ENCODE measurements at regions not wholly inside any gene's neighbourhood (a gene's known extent, or its start where the extent isn't known, plus 50 kb on each side); places are given as distances from the start of the nearest gene placed in this dataset.

DNA sequence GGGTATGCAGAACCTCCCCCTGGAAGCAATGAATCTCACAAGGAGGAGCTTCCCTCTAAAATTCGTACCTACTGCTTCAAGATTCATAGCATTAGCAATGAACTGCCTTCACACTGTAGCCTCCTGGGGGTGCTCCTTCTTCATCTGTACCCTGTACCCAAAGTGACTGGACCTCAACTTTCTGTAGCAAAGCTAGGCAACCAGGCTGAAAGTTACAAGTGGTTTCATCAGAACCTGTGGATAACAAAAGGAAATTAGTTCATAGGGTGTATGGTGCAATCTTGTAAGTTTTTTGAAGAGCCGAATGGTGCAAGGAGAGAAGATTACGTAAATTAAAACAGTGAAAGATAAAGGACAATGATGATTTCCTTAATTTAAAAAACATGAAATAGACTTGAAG, 1541.7 kb upstream of the FLRT2 start:
- TF ChIP-seq, protein P1, sequence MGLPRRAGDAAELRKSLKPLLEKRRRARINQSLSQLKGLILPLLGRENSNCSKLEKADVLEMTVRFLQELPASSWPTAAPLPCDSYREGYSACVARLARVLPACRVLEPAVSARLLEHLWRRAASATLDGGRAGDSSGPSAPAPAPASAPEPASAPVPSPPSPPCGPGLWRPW (IDR thresholded peaks at IDR 0.05) = no peak
- TF ChIP-seq GATA3 (IDR thresholded peaks at IDR 0.05; ENCODE audit: borderline replicate concordance) = no peak
- TF ChIP-seq, protein P2, sequence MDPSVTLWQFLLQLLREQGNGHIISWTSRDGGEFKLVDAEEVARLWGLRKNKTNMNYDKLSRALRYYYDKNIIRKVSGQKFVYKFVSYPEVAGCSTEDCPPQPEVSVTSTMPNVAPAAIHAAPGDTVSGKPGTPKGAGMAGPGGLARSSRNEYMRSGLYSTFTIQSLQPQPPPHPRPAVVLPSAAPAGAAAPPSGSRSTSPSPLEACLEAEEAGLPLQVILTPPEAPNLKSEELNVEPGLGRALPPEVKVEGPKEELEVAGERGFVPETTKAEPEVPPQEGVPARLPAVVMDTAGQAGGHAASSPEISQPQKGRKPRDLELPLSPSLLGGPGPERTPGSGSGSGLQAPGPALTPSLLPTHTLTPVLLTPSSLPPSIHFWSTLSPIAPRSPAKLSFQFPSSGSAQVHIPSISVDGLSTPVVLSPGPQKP (IDR thresholded peaks at IDR 0.05; ENCODE audit: low read depth, low read length) = no peak
- TF ChIP-seq TFCP2L1 (CRISPR knock-in tag; IDR thresholded peaks at IDR 0.05) = no peak
- TF ChIP-seq, protein P3, sequence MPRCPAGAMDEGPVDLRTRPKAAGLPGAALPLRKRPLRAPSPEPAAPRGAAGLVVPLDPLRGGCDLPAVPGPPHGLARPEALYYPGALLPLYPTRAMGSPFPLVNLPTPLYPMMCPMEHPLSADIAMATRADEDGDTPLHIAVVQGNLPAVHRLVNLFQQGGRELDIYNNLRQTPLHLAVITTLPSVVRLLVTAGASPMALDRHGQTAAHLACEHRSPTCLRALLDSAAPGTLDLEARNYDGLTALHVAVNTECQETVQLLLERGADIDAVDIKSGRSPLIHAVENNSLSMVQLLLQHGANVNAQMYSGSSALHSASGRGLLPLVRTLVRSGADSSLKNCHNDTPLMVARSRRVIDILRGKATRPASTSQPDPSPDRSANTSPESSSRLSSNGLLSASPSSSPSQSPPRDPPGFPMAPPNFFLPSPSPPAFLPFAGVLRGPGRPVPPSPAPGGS (IDR thresholded peaks at IDR 0.05) = no peak
- no peak for TF ChIP-seq ZSCAN20 (CRISPR knock-in tag; IDR thresholded peaks at IDR 0.05)
- no peak for TF ChIP-seq NFE2L2 (conservative IDR thresholded peaks at IDR 0.05; ENCODE audit: low read length)
- Histone ChIP-seq H3K27ac (no peak overlapping the region), H3K4me3 (no peak overlapping the region), H3K4me1 (no peaks in the 10 kb centered on the region), H3K4me2 (no peak overlapping the region), H3K9me3 (no peaks in the 10 kb centered on the region; the same call in 2 of the 3 replicates)
- ATAC-seq (no peak), DNase-seq (ENCODE audit: low read depth in 1 of 2, low spot score in 1 of 2) (no peak), FAIRE-seq (no peak)
- ChIA-PET POLR2A (no interaction called here), CTCF (no interaction called here)
- WGBS (ENCODE audit: missing lambda C conversion rate) = 28% methylated on average over 3 of the region's 3 CpGs

DNA sequence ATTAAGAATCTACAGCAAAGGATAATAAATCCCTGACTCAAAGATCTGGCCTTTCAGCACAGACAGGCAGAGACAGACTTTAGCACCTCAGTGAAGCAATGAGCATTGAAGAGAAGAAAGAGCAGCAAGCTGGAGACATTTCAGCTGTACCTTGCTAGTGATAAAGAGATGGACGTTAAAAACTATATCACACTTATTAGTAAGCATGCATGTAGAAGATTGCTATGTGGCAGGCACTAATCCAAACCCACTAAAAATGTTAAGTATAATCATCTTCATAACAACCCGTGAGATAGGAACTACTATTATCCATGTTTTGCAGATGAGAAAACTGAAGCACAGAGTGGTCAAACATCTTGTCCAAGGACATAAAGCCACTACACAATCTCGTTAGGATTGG, 1538.3 kb upstream of the FLRT2 start:
- DNase-seq (ENCODE audit: low read depth in 1 of 2, low spot score in 1 of 2) (no peak), FAIRE-seq (no peak), ATAC-seq (no peak)
- H3K9me3 ChIP-seq = no peaks in the 10 kb centered on the region; the same call in 2 of the 3 replicates
- H3K4me2 ChIP-seq = no peak overlapping the region
- H3K4me3 ChIP-seq = no peak overlapping the region
- H3K4me1 ChIP-seq = no peaks in the 10 kb centered on the region
- ChIA-PET CTCF (no interaction called here), POLR2A (no interaction called here)
- TF ChIP-seq PHF8 (IDR thresholded peaks at IDR 0.05; ENCODE audit: borderline replicate concordance, low read depth) = no peak
- TF ChIP-seq POLR2A (IDR thresholded peaks at IDR 0.05; ENCODE audit: low read length) = no peak
- no peak for TF ChIP-seq RARB (CRISPR knock-in tag; IDR thresholded peaks at IDR 0.05)
- WGBS (ENCODE audit: missing lambda C conversion rate) = 2% methylated on average over 3 of the region's 3 CpGs
- H3K27ac ChIP-seq = no peak overlapping the region

DNA sequence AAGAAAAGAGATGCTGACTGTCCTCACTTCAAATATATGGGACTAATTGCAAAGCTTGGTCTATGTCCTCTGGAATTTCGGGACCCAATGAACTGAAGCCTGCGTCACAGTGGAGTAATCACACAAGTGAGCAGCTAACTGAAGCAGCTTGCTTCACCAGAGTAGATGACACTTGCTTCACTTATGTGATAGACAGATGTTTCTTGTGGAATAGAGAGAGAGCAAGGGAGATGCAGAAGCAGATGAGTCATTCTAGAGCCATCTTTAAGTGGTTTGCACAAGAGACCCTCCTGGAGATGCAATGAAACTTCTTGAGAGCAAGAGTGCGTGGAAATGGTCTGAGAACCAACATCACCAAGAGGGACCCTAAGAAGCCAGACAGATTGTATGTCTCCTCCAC, 1537.1 kb upstream of the FLRT2 start:
- ChIA-PET CTCF (no interaction called here), POLR2A (no interaction called here)
- Histone ChIP-seq H3K4me3 (no peak overlapping the region), H3K4me2 (no peak overlapping the region), H3K27ac (no peak overlapping the region), H3K4me1 (no peaks in the 10 kb centered on the region), H3K9me3 (no peaks in the 10 kb centered on the region; the same call in 2 of the 3 replicates)
- DNase-seq (ENCODE audit: low read depth in 1 of 2, low spot score in 1 of 2) (no peak), ATAC-seq (no peak), FAIRE-seq (no peak)
- WGBS (ENCODE audit: missing lambda C conversion rate) = 2% methylated on average over 3 of the region's 3 CpGs
- TF ChIP-seq GATA3 (IDR thresholded peaks at IDR 0.05; ENCODE audit: borderline replicate concordance) = no peak
- TF ChIP-seq, protein P4, sequence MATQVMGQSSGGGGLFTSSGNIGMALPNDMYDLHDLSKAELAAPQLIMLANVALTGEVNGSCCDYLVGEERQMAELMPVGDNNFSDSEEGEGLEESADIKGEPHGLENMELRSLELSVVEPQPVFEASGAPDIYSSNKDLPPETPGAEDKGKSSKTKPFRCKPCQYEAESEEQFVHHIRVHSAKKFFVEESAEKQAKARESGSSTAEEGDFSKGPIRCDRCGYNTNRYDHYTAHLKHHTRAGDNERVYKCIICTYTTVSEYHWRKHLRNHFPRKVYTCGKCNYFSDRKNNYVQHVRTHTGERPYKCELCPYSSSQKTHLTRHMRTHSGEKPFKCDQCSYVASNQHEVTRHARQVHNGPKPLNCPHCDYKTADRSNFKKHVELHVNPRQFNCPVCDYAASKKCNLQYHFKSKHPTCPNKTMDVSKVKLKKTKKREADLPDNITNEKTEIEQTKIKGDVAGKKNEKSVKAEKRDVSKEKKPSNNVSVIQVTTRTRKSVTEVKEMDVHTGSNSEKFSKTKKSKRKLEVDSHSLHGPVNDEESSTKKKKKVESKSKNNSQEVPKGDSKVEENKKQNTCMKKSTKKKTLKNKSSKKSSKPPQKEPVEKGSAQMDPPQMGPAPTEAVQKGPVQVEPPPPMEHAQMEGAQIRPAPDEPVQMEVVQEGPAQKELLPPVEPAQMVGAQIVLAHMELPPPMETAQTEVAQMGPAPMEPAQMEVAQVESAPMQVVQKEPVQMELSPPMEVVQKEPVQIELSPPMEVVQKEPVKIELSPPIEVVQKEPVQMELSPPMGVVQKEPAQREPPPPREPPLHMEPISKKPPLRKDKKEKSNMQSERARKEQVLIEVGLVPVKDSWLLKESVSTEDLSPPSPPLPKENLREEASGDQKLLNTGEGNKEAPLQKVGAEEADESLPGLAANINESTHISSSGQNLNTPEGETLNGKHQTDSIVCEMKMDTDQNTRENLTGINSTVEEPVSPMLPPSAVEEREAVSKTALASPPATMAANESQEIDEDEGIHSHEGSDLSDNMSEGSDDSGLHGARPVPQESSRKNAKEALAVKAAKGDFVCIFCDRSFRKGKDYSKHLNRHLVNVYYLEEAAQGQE (IDR thresholded peaks at IDR 0.05) = no peak
- TF ChIP-seq ZFP36 (IDR thresholded peaks at IDR 0.05; ENCODE audit: borderline replicate concordance, partially characterized antibody) = no peak
- TF ChIP-seq CHD2 (IDR thresholded peaks at IDR 0.05; ENCODE audit: low read length, partially characterized antibody) = no peak
- TF ChIP-seq, protein P2 (IDR thresholded peaks at IDR 0.05; ENCODE audit: low read depth, low read length) = no peak
- TF ChIP-seq EHF (CRISPR knock-in tag; IDR thresholded peaks at IDR 0.05) = no peak
- TF ChIP-seq ZC3H11A (IDR thresholded peaks at IDR 0.05) = no peak
- no peak for TF ChIP-seq CEBPB (IDR thresholded peaks at IDR 0.05)
- no peak for TF ChIP-seq EHMT2 (IDR thresholded peaks at IDR 0.05; ENCODE audit: low read depth)
- TF ChIP-seq MAFK (IDR thresholded peaks at IDR 0.05; ENCODE audit: partially characterized antibody) = no peak
- TF ChIP-seq HEYL (CRISPR knock-in tag; IDR thresholded peaks at IDR 0.05) = no peak
- TF ChIP-seq HOXA7 (CRISPR knock-in tag; IDR thresholded peaks at IDR 0.05) = no peak
- TF ChIP-seq NR3C1 (IDR thresholded peaks at IDR 0.05) = no peak
- TF ChIP-seq, protein P5, sequence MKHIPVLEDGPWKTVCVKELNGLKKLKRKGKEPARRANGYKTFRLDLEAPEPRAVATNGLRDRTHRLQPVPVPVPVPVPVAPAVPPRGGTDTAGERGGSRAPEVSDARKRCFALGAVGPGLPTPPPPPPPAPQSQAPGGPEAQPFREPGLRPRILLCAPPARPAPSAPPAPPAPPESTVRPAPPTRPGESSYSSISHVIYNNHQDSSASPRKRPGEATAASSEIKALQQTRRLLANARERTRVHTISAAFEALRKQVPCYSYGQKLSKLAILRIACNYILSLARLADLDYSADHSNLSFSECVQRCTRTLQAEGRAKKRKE (CRISPR knock-in tag; IDR thresholded peaks at IDR 0.05; ENCODE audit: low read depth) = no peak
- TF ChIP-seq, protein P6, sequence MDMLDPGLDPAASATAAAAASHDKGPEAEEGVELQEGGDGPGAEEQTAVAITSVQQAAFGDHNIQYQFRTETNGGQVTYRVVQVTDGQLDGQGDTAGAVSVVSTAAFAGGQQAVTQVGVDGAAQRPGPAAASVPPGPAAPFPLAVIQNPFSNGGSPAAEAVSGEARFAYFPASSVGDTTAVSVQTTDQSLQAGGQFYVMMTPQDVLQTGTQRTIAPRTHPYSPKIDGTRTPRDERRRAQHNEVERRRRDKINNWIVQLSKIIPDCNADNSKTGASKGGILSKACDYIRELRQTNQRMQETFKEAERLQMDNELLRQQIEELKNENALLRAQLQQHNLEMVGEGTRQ (IDR thresholded peaks at IDR 0.05) = no peak
